NCI-H82 treated with DMSO at 0.1 percent for 48 hours (cell line): ENCODE measurements at regions not wholly inside any gene's neighbourhood (a gene's known extent, or its start where the extent isn't known, plus 50 kb on each side); places are given as distances from the start of the nearest gene placed in this dataset.

Experiments
- DNase-seq: peaks from one replicate; lab custom pipeline; 2025; ENCODE audit not compliant: unreplicated experiment; lab: John Stamatoyannopoulos, UW

GRCh38 chr11:91263496-91264365, 960.9 kb upstream of the FAT3 start:
- DNase-seq, result no peak

DNA sequence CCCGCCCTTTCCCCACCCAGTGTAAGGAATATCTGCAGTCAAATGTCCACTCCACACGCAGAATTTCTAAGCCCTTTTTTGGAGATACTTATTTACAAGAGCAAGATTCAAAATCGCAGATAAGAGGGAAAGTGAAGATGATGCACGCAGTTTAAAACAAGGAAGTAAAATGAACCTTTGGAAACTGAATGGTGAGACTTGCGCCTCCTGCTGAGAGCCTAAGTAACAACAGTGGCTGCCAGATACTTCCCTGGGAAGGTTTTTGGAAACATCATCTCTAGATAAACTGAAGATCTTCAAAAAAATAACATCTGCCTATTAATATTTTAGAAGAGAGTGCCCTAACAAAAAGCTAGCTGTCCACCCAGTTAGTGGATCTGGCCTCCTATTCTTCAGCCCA, 963.1 kb upstream of the FAT3 start:
- DNase-seq, result no peak

DNA sequence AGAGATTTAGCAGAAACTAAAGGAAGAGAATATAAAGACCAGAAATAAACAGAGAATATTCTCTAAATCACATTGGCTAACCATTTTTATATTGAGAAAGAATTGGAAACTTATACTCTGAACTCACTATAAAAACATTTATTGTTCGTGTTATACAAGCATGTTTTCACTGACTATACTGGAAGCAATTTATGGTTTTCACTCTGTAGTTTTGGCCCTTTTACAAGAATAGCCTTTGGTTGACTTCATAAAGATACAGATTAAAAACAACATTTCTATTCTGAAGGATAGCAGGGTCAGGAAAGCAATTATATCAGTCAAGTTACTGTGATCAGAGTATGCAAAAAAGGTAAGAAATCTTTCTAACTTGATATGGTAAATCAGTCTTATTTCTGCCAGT, 965.7 kb upstream of the FAT3 start:
- no peak for DNase-seq

GRCh38 chr11:91257667-91258066, 967.0 kb upstream of the FAT3 start:
- no peak for DNase-seq

- no peak for DNase-seq
Observed at GRCh38 chr11:91248199-91248807, 976.3 kb upstream of the FAT3 start.

DNA sequence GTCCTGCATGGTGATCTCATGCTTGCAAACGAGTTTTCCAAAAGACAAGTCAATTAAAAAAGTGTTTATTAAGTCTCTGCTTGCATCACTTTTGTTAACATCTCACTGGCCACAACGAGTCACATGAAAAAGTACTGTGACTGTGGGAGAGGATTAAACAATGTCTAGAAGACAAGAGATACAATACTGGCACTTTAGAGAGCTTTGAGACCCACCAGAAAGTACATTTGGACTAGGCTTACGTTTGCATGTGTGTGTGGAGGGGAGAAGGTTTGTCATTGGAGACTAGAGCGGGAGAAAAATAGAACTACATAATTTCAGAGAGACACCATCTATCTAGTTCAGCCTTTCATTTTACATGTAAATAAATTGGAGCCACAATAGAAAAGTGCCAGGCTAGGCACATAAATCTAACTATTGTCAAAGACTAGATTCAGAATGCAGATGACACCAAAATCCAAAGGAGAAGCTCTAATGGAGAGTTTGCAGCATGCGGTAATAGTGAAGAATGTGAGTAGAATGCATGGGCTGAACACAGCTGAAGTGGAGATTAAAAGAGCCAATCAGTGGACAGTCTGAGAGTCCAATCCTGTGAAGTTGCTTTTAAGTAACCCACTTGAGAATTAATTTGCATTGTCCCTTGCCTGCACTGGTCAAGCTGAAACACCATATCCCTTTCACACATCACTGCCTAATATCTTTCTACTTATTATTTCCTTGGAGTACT, 977.4 kb upstream of the FAT3 start:
- no peak for DNase-seq

DNA sequence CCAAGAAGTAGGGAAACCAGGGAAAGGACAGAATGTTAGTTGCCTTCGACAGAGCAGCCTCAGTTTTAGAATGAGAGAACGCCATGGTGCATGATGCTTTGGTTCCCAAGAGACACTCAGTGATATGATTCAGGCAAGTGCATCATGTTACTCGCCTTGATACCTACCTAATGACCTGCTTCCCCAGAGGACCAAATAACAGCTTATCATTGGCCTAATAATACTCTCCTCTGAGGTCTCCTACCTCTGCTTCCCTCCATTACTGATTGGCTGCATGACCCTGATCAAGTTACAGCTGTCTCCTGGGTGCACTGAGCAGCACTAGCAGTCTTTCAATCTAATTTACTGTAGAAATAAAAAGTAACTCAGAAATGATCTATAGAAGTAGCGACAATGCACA, 979.7 kb upstream of the FAT3 start:
- no peak for DNase-seq

DNA sequence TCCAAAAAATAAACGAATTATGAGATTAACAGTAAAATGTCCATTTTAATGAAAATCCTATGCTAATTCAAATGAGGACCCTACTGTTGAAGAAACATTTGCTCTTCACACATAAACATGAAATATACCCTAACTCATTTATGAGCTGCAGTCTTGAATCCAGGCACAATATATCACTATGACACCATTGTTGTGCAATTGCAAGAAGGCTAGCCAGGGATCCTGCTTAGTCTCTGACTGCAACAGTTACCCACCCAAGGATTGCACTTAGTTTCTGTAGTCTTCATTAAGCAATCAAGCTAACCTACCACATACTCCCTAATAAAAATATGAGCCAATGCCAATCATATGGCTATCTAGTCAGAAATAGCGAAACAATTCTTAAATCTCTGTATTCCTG, 981.0 kb upstream of the FAT3 start:
- no peak for DNase-seq

DNA sequence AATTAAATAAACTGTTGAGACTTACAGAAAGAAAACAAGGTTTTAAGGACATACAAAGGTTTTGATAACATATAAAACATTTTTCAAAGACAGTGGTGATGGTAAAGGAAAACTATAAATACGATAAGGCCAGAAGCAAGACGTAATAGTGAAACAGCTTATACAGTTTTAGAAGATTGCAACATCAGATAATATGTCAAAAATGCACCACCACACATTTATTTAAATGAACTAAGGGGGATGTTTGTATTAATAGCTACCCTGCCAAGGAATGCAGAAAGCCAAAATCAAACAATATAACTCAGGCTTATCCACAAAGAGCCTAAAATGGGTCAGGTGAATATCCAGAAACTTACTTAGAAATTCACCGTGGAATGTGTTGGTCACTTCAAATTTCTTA, 981.6 kb upstream of the FAT3 start:
- DNase-seq, result no peak

GRCh38 chr11:91241226-91241625, 983.4 kb upstream of the FAT3 start:
- no peak for DNase-seq

DNA sequence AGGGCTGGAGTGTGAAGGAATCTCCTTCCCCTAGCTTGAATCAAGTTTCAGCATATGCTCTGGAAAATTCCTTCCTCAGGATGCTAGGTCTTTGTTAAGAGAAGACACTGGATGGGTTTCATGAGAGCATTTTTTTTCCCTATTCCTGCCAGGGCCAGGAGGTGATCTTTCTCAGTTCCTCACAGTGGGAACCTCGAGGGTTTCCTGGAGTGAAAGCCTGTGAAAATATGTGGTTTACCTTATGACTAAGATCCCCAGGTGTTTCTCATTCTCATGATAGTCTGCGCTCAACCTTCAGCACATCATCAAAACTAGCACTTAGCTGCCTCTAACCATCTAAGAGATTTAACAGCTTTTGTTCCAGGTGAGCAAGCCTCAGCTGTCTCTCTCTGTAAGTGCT, 985.3 kb upstream of the FAT3 start:
- DNase-seq, result no peak

DNA sequence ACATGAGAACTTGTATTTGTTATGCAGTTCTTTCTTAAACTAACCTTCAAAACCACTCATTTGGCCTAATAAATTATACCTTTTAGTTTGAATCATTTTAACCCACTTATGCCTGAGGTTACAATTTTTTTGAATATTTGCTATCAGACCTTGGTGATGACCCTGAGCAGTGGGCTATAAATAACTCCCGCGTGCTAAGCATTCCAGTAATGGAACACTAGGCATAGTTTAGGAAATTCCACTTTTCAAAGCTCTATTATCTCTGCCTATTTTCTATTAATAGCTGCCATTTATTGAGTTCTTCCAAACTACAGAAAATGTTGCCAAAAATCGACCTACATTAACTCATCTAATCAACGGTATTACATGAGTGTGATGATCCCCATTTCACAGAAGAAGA, 993.4 kb upstream of the FAT3 start:
- no peak for DNase-seq

GRCh38 chr11:91230647-91231046, 994.0 kb upstream of the FAT3 start:
- no peak for DNase-seq

DNA sequence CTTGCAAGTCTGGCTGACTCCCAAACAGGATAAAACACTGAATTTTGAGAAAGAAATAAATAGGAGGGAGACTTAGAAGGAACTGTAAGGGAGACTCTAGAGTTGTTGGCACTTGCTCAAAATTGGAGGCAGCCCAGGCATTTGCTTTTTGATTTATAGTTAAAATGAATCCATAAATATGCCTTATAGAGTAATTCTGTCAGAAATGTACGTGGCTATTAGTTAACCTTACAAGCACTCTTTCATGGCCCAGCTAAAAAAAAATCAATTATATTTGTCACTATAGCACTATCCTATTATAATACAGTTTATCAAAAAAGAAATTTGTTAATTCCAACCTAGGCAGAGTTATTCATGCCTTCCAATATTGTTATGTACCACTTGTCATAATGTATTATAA, 1000.0 kb upstream of the CHORDC1 start:
- no peak for DNase-seq

- no peak for DNase-seq
Observed at GRCh38 chr11:91220476-91221202, 997.8 kb upstream of the CHORDC1 start.

DNA sequence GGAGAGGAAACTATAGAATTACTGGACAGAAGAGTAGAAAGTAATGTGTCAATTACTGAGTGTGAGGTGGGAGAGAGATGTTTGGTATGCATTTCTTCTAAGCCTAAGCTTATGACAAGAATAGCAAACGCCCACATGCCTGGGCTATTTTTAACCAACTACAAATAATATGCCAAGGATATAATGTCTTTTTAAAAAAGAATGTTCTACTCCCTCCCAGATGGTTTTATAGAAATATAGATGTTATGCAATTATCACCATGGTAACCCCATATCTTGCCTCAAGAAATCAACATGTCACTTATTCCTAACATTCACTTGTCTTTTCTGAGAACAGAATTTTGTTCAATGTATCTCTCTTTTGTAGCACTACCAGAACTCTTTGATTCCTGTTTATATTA, 996.7 kb upstream of the CHORDC1 start:
- no peak for DNase-seq

- no peak for DNase-seq
Observed at GRCh38 chr11:91209751-91210150, 986.9 kb upstream of the CHORDC1 start.

DNA sequence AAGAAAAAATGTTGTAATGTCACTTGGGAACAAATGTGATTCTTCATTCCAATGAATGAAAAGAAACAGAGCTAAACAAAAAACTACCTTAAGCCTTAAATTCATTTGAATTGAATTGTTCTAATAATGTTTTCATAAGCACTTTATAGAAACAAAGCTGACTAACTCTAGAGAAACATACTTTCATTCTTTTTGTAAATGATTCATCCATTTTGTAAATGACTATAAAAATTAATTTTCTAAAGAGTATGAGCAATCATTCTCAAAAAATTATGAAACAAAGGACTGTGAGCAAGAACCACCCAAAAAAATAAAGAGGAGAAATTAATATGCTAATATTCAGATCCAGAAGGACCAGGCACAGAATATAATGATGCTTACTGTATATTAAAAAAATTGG, 986.5 kb upstream of the CHORDC1 start:
- no peak for DNase-seq

GRCh38 chr11:91199866-91200265, 977.0 kb upstream of the CHORDC1 start:
- no peak for DNase-seq

DNA sequence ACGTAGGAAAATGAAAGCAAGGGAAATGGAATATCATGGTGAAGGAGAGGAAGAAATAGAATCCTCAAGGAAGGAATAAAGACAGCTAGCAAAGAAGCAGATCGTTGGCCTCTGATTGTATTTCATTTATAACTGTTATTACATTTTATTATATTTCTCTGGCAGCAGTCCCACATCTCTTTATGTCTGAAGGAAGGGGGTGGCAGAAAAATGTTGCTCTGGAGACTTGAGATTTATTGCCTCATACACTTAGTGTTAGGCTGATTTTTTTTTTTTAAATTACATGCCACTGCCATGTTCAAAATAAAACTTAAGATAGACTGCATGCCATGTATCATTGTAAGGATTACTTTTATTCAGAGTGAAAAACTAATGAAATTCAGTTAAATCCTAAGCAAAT, 971.7 kb upstream of the CHORDC1 start:
- no peak for DNase-seq

- DNase-seq, result no peak
Observed at GRCh38 chr11:91188484-91188883, 965.6 kb upstream of the CHORDC1 start.
